Breast epithelium (tissue), 3 donors: ENCODE measurements at regions not wholly inside any gene's neighbourhood (a gene's known extent, or its start where the extent isn't known, plus 50 kb on each side); places are given as distances from the start of the nearest gene placed in this dataset.

ENCODE experiments used
- POLR2A ChIP-seq: fragments of 450-650 bp; IDR thresholded peaks from one replicate; pipeline ENCODE4 v1.6.1; 2016; ENCODE audit warnings: antibody characterized with exemption, mild to moderate bottlenecking, moderate library complexity
- POLR2AphosphoS5 ChIP-seq, 3 donors: sonication (generic); formaldehyde crosslinking; IDR thresholded peaks; one replicate each; pipeline ENCODE4 v1.6.1; 2017; ENCODE audit warnings: antibody characterized with exemption in 3 of 3
- TF ChIP-seq, protein P1 (sequence below), 3 donors: fragments of 450-650 bp; IDR thresholded peaks; one replicate each; pipeline ENCODE4 v1.5.1; 2016 to 2017; ENCODE audit warnings: antibody characterized with exemption in 3 of 3, mild to moderate bottlenecking in 3 of 3, moderate library complexity in 3 of 3

DNA sequence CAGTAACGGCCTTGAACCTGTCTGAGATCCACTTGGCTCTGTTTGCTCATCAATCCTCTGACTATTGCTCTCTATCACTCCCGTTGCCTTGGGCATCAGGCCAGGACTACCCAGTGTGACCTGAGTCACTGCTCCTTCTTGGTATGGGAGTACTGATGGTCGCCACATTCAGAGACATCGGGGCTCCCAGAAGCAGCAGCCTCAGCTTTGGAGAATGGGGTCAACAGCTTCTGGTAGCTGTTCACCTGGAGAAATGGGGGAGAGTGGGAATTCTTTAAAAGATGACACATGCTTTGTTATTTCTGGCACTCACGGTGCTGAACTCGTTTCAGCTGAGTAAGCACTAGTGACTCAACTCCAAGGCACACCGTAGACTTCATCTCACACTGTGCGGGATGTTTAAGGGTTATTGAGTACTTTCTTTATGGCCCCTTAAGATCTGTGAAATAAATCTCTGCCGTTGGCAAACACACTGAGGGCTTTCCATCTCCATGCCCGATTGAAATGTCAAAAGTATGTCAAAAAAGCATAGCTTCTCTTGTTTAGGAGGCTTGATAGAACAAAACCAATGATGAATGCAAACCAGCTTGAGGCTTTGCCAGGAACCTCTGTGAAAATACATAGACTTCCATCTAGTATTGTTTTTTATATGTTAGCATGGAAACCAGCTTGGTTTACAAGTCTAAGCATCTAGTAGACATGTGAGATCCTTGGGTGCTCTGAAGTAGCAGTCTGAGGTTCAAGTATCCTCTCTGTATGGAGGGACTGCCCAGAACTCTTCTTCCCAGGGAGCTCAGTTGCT lies 333.1 kb downstream of the CXCL12 start:
- TF ChIP-seq, protein P1, sequence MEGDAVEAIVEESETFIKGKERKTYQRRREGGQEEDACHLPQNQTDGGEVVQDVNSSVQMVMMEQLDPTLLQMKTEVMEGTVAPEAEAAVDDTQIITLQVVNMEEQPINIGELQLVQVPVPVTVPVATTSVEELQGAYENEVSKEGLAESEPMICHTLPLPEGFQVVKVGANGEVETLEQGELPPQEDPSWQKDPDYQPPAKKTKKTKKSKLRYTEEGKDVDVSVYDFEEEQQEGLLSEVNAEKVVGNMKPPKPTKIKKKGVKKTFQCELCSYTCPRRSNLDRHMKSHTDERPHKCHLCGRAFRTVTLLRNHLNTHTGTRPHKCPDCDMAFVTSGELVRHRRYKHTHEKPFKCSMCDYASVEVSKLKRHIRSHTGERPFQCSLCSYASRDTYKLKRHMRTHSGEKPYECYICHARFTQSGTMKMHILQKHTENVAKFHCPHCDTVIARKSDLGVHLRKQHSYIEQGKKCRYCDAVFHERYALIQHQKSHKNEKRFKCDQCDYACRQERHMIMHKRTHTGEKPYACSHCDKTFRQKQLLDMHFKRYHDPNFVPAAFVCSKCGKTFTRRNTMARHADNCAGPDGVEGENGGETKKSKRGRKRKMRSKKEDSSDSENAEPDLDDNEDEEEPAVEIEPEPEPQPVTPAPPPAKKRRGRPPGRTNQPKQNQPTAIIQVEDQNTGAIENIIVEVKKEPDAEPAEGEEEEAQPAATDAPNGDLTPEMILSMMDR (IDR thresholded peaks at IDR 0.05), result no peak
- no peak for TF ChIP-seq POLR2AphosphoS5 (IDR thresholded peaks at IDR 0.05)
- TF ChIP-seq POLR2A, result no peak
